ENCODE measurements at regions not wholly inside any gene's neighbourhood (a gene's known extent, or its start where the extent isn't known, plus 50 kb on each side); places are given as distances from the start of the nearest gene placed in this dataset.
"Not testable (repeated sequence)": the region's sequence is repeated elsewhere in the genome, so short reads cannot be mapped to it uniquely, and the experiment has no call there.

DNA sequence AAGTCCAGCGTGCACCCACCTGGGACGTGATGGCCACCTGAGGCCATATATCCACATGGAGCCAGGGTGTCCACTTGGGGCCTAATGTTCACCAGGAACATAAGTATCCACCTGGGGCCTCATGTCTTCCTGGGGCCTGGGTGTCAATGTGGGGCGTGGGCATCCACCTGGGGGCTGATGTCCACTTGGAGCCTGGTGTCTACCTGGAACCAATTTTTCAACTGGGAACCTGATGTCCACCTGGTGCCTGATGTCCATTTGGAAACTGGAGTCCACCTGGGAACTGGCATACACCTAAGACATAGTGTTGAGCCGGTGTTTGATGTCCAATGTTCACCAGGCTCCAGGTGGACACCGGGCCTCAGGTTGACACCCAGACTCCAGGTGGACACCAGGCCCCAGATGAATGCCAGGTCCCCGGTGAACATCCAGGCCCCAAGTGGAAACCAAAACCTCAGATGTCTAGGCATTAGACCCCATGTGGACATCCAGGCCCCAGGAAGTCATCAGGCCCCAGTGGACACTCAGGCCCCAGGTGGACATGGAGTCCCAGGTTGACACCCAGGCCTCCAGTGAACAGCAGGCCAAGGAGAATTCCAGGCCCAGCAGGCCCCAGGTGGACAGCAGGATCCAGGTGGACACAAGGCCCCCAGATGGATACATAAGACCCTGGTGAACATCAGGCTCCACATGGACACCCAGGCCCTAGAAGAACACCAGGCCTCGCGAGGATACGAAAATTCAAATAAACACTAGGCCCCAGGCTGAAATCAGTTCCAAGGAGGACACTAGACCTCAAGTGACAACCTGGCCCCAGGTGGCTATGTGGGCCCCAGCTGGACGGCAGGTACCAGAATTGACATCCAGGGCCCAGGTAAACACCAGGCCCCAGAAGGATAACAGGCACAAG lies 56.0 kb upstream of the SEPTIN5 start:
- no peaks in the 10 kb centered on the region for H3K4me1 ChIP-seq
- TF ChIP-seq, protein P1, sequence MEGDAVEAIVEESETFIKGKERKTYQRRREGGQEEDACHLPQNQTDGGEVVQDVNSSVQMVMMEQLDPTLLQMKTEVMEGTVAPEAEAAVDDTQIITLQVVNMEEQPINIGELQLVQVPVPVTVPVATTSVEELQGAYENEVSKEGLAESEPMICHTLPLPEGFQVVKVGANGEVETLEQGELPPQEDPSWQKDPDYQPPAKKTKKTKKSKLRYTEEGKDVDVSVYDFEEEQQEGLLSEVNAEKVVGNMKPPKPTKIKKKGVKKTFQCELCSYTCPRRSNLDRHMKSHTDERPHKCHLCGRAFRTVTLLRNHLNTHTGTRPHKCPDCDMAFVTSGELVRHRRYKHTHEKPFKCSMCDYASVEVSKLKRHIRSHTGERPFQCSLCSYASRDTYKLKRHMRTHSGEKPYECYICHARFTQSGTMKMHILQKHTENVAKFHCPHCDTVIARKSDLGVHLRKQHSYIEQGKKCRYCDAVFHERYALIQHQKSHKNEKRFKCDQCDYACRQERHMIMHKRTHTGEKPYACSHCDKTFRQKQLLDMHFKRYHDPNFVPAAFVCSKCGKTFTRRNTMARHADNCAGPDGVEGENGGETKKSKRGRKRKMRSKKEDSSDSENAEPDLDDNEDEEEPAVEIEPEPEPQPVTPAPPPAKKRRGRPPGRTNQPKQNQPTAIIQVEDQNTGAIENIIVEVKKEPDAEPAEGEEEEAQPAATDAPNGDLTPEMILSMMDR (IDR thresholded peaks at IDR 0.05) = no peak
- intact Hi-C loops (cut with DNase I) = no loop called here
- no peaks in the 10 kb centered on the region for H3K9me3 ChIP-seq
- H3K36me3 ChIP-seq = no peaks in the 10 kb centered on the region
- no peak for DNase-seq
- H3K27me3 ChIP-seq (ENCODE audit: low read depth) = no peaks in the 10 kb centered on the region
- no peak for ATAC-seq
- H3K27ac ChIP-seq = no peak overlapping the region
- no peak overlapping the region for H3K4me3 ChIP-seq

DNA sequence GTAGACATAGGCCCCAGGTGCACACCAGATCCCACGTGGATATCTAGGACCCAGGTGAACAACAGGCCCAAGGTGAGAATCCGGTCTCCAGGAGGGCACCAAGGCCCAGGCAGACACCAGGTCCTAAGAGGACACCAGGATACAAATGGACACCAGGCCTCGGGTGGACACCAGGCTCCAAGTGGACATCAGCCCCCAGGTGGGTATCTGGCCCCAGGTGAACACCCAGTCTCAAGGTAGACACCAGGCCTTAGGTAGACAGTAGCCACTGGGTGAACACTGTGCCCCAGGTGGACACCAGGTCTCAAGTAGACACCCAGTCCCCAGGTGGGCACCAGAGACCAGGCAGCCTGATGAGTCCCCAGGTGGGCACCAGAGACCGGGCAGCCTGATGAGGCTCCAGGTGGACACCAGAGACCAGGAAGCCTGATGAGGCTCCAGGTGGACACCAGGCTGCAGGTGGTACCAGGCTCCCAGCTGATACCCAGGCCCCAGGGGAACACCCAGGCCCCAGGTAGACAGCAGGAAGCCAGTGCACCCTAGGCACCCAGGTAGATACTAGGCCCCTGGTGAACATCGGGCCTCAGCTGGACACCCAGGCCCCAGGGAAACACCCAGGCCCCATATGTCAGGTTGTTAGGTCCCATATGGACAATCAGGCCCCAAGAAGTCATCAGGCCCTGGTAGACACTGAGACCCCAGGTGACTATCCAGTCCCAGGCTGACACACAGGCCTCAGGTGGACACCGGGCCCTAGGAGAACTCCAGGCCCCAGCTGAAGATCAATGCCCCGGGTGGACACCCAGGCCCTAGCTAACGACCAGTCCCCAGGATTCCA lies 55.1 kb upstream of the SEPTIN5 start:
- intact Hi-C loops (cut with DNase I) = no loop called here

DNA sequence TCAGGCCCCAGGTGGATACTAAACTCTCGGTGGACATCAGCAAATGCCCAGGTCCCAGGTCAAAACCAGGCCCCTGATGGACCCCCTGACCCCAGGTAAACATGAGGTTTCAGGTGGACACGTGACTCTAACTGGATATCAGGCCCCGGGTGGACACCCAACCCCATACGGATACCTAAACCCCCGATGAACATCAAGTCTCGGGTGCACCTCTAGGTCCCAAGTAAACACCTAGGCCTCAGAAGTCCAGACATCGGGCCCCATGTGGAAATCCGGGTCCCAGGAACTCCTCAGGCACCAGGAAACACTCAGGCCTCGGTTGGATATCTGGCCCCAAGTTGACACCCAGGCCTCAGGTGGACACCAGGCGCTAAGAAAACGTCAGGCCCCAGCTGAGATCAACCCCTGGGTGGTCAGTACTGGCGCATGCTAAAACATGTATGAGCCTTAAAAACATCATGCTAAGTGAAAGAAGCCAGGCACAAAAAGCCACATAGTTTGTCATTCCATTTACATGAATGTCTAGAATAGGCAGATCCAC lies 54.4 kb upstream of the SEPTIN5 start:
- Histone ChIP-seq H3K9me3 (no peaks in the 10 kb centered on the region), H3K4me3 (no peak overlapping the region), H3K27me3 (ENCODE audit: low read depth) (no peaks in the 10 kb centered on the region), H3K4me1 (no peaks in the 10 kb centered on the region), H3K36me3 (no peaks in the 10 kb centered on the region), H3K27ac (no peak overlapping the region)
- TF ChIP-seq, protein P1 (IDR thresholded peaks at IDR 0.05) = no peak
- no peak for ATAC-seq
- intact Hi-C loops (cut with DNase I) = no loop called here
- DNase-seq = no peak

More for the DNA sequence above, 55.1 kb upstream of the SEPTIN5 start:
- no peaks in the 10 kb centered on the region for H3K36me3 ChIP-seq
- H3K4me3 ChIP-seq = no peak overlapping the region
- H3K27me3 ChIP-seq (ENCODE audit: low read depth) = no peaks in the 10 kb centered on the region
- H3K27ac ChIP-seq = no peak overlapping the region
- ATAC-seq (no peak), DNase-seq (no peak)
- no peaks in the 10 kb centered on the region for H3K9me3 ChIP-seq
- TF ChIP-seq, protein P1 (IDR thresholded peaks at IDR 0.05) = no peak
- no peaks in the 10 kb centered on the region for H3K4me1 ChIP-seq

DNA sequence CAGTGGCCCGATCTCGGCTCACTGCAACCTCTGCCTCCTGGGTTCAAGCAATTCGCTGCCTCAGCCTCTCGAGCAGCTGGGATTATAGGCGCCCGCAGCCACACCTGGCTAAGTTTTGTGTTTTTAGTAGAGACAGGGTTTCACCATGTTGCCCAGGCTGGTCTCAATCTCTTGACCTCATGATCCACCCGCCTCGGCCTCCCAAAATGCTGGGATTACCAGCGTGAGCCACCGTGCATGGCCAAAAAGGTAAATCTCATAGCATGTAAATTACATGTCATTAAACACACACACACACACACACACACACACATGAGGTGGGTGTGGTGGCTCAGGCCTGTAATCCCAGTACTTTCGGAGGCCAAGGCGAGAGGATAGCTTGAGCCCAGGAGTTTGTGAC lies 53.7 kb upstream of the SEPTIN5 start:
- intact Hi-C loops (cut with DNase I); ATAC-seq; H3K9me3 ChIP-seq; DNase-seq; H3K4me3 ChIP-seq; H3K27me3 ChIP-seq (ENCODE audit: low read depth); H3K4me1 ChIP-seq; H3K27ac ChIP-seq; H3K36me3 ChIP-seq: not testable (repeated sequence)

DNA sequence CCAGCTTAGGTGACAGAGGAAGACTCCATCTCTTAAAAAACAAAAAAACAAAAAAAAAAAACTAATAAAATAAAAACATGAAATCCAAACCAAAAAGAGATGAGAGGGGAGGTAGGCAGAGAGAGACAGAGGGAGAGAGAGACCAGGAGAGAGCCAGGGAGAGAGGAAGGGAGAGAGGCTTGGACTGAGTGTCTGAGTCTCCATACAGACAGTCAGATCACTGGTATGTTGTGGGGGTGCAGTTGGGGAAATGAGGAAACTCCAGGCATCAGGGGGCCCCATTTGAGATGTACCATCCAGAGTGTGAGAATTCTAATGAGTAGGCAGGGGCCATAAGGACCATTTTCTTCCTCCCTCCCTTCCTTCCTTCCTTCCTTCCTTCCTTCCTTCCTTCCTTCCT lies 53.1 kb upstream of the SEPTIN5 start:
- intact Hi-C loops (cut with DNase I) = no loop called here
- Histone ChIP-seq H3K9me3 (no peaks in the 10 kb centered on the region), H3K27me3 (ENCODE audit: low read depth) (no peaks in the 10 kb centered on the region), H3K27ac (no peak overlapping the region), H3K4me1 (no peaks in the 10 kb centered on the region), H3K36me3 (no peaks in the 10 kb centered on the region), H3K4me3 (no peak overlapping the region)
- no peak for ATAC-seq
- no peak for DNase-seq
- TF ChIP-seq, protein P1 (IDR thresholded peaks at IDR 0.05) = no peak

DNA sequence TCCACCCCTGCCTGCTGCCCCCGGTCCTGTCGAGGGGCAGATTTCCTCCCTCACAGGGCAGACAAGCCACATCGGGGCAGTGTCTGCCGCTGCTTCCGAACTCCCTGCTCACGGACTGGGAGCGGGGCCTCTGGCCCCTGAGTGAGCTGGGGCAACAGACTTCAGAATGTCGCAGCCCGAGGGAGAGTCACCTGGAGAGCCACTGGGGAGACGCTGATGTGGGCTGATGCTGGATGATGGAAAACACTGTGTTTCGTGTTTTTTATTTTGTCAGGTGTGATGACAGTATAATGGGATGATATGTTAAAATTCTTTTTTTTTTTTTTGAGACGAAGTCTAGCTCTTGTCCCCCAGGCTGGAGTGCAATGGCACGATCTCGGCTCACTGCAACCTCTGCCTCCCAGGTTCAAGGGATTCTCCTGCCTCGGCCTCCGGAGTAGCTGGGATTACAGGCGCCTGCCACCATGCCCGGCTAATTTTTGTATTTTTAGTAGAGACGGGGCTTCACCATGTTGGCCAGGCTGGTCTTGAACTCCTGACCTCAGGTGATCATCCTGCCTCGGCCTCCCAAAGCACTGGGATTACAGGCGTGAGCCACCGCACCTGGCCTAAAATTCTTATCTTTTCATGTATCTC lies 52.1 kb upstream of the SEPTIN5 start:
- not testable (repeated sequence) for DNase-seq, ATAC-seq, H3K4me3 ChIP-seq

More for the DNA sequence above, 52.1 kb upstream of the SEPTIN5 start:
- H3K27ac ChIP-seq; H3K9me3 ChIP-seq; H3K36me3 ChIP-seq; intact Hi-C loops (cut with DNase I); H3K4me1 ChIP-seq; H3K27me3 ChIP-seq (ENCODE audit: low read depth): not testable (repeated sequence)

Measured in lower lobe of right lung (tissue), 2 donors.